ENCODE measurements at regions not wholly inside any gene's neighbourhood (a gene's known extent, or its start where the extent isn't known, plus 50 kb on each side); places are given as distances from the start of the nearest gene placed in this dataset.

DNA sequence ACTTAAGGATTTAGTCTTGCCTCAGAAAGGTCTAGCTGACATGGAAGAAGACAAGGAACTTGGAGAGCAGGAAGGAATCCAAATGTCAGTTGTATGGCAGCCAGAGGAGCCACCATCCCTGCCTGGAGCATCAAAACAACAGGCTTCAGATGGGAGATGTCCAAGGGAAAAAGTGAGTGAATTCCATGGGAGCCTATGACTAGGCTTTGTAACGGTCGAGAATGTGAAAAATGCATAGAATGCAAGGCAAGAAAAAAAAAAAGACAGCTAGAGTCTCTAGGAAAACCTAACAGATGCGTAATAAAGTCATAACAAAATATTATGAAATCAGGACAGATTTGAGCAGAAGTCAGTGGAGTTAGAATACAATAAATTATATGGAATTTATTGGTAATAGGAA is 183.7 kb upstream of the LSM14A start:
- H3K9me3 Mint-ChIP-seq = peaks cover 11 to 18% (median 15%) of the 10 kb centered on the region in 7 donors
- Histone ChIP-seq H2AFZ (ENCODE audit: insufficient read depth, low read depth, low read length, poor library complexity, severe bottlenecking) (no peak overlapping the region), H3K27me3 (ENCODE audit: control insufficient read depth in 2 of 2, insufficient read depth in 2 of 2, low read length in 2 of 2) (peaks cover 3 to 5% of the 10 kb centered on the region in 2 donors), H3K36me3 (replicated peaks in 1 of 2; ENCODE audit: control insufficient read depth in 1 of 2, insufficient read depth in 2 of 2, low read length in 2 of 2) (no peaks in the 10 kb centered on the region), H3K9me3 (replicated peaks in 1 of 2; ENCODE audit: control insufficient read depth in 1 of 2, insufficient read depth in 1 of 2, low read length in 2 of 2) (peaks cover 4 to 7% of the 10 kb centered on the region in 2 donors), H3K4me2 (replicated peaks; ENCODE audit: extremely low read depth, low read length, poor library complexity, severe bottlenecking) (no peak overlapping the region), H3K9ac (ENCODE audit: insufficient read depth, low read length, poor library complexity, severe bottlenecking) (no peak overlapping the region), H3K27ac (ENCODE audit: low read depth in 1 of 2, low read length in 2 of 2) (no peak overlapping the region), H3K4me1 (ENCODE audit: control insufficient read depth in 1 of 2, insufficient read depth in 2 of 2, low read length in 2 of 2) (no peaks in the 10 kb centered on the region), H3K79me2 (ENCODE audit: insufficient read depth, low read length) (no peaks in the 10 kb centered on the region), H4K20me1 (ENCODE audit: insufficient read depth, low read length) (no peaks in the 10 kb centered on the region), H3K4me3 (replicated peaks in 1 of 3; ENCODE audit: low read depth in 2 of 3, low read length in 3 of 3) (no peak overlapping the region)
- 80% methylated on average over 2 of the region's 3 CpGs for WGBS (ENCODE audit: insufficient coverage)
- H3K27me3 Mint-ChIP-seq (ENCODE audit: low read depth in 3 of 3) = peaks cover 1 to 9% (median 3%) of the 10 kb centered on the region in 3 donors
- peak overlapping the region in 1 of 7 donors; percentile 16 for H3K27ac Mint-ChIP-seq
- TF ChIP-seq, protein P1, sequence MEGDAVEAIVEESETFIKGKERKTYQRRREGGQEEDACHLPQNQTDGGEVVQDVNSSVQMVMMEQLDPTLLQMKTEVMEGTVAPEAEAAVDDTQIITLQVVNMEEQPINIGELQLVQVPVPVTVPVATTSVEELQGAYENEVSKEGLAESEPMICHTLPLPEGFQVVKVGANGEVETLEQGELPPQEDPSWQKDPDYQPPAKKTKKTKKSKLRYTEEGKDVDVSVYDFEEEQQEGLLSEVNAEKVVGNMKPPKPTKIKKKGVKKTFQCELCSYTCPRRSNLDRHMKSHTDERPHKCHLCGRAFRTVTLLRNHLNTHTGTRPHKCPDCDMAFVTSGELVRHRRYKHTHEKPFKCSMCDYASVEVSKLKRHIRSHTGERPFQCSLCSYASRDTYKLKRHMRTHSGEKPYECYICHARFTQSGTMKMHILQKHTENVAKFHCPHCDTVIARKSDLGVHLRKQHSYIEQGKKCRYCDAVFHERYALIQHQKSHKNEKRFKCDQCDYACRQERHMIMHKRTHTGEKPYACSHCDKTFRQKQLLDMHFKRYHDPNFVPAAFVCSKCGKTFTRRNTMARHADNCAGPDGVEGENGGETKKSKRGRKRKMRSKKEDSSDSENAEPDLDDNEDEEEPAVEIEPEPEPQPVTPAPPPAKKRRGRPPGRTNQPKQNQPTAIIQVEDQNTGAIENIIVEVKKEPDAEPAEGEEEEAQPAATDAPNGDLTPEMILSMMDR (IDR thresholded peaks at IDR 0.05) = no peak
- no peaks in the 10 kb centered on the region for H3K36me3 Mint-ChIP-seq
- H3K4me3 Mint-ChIP-seq = no peak overlapping the region
- intact Hi-C loops (cut with micrococcal nuclease) = no loop called here
- DNase-seq = no peak
- no peaks in the 10 kb centered on the region for H3K4me1 Mint-ChIP-seq

DNA sequence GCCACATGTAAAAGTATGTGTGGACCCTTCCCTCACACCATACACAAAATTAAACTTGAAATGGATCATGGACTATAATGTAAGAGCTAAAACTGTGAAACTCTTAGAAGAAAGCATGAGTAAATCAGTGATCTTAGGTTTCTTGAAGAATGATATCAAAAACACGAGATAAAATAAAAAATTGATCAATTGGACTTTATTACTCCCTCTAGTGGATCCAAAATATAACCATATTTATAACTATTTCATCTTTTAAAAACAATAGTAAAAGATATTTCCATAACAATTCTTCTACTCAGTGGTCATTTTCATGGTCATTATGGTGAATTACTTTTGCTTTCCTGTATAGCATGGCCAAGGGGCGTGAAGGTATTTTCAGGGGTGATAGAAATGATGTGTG is 174.6 kb upstream of the LSM14A start:
- no peaks in the 10 kb centered on the region for H3K4me1 Mint-ChIP-seq
- no peaks in the 10 kb centered on the region for H3K9me3 ChIP-seq (replicated peaks in 1 of 2; ENCODE audit: control insufficient read depth in 1 of 2, insufficient read depth in 1 of 2, low read length in 2 of 2)
- WGBS (ENCODE audit: insufficient coverage) = no CpG with 5 or more reads among the region's 2 CpGs
- no peak for DNase-seq
- H3K4me1 ChIP-seq (ENCODE audit: control insufficient read depth in 1 of 2, insufficient read depth in 2 of 2, low read length in 2 of 2) = no peaks in the 10 kb centered on the region
- peaks cover 0 to 5% (median 3%) of the 10 kb centered on the region in 7 donors for H3K9me3 Mint-ChIP-seq
- peaks cover 0 to 7% (median 4%) of the 10 kb centered on the region in 3 donors for H3K27me3 Mint-ChIP-seq (ENCODE audit: low read depth in 3 of 3)
- no peak overlapping the region for H2AFZ ChIP-seq (ENCODE audit: insufficient read depth, low read depth, low read length, poor library complexity, severe bottlenecking)
- H3K27ac ChIP-seq (ENCODE audit: low read depth in 1 of 2, low read length in 2 of 2) = no peak overlapping the region
- no peak overlapping the region for H3K4me2 ChIP-seq (replicated peaks; ENCODE audit: extremely low read depth, low read length, poor library complexity, severe bottlenecking)
- intact Hi-C loops (cut with micrococcal nuclease) = loop anchor here (2.0 to 5.0 kb wide), 3 partner anchors 200 to 220 kb away; partner anchors contain the start of gene KCTD15 (in 2 of the 2)
- no peak overlapping the region for H3K27ac Mint-ChIP-seq
- TF ChIP-seq, protein P1 (IDR thresholded peaks at IDR 0.05) = peak; percentile 9
- no peaks in the 10 kb centered on the region for H3K36me3 Mint-ChIP-seq
- H3K4me3 Mint-ChIP-seq = no peak overlapping the region
- H3K4me3 ChIP-seq (replicated peaks in 1 of 3; ENCODE audit: low read depth in 2 of 3, low read length in 3 of 3) = no peak overlapping the region
- no peak overlapping the region for H3K9ac ChIP-seq (ENCODE audit: insufficient read depth, low read length, poor library complexity, severe bottlenecking)
- H3K79me2 ChIP-seq (ENCODE audit: insufficient read depth, low read length) = no peaks in the 10 kb centered on the region
- no peaks in the 10 kb centered on the region for H4K20me1 ChIP-seq (ENCODE audit: insufficient read depth, low read length)
- no peaks in the 10 kb centered on the region for H3K36me3 ChIP-seq (replicated peaks in 1 of 2; ENCODE audit: control insufficient read depth in 1 of 2, insufficient read depth in 2 of 2, low read length in 2 of 2)
- no peaks in the 10 kb centered on the region for H3K27me3 ChIP-seq (ENCODE audit: control insufficient read depth in 2 of 2, insufficient read depth in 2 of 2, low read length in 2 of 2)
